Activated T-helper 17 cell treated with anti-CD3 and anti-CD28 coated beads, Interleukin-2, amount 50 U/mL, for 72 hours (primary cell): ENCODE measurements at regions not wholly inside any gene's neighbourhood (a gene's known extent, or its start where the extent isn't known, plus 50 kb on each side); places are given as distances from the start of the nearest gene placed in this dataset.
"Not testable (repeated sequence)": the region's sequence is repeated elsewhere in the genome, so short reads cannot be mapped to it uniquely, and the experiment has no call there.

Source experiments
- ATAC-seq: fragments of 150-1000 bp; cut with Tn5 transposase; replicated peaks from 2 replicates; pipeline ENCODE4 v1.10.0; 2021; ENCODE audit warnings: mild to moderate bottlenecking, moderate library complexity
- H3K27ac Mint-ChIP-seq: one replicate; pipeline ENCODE4 v1.8.0; 2022; ENCODE audit warnings: mixed read lengths
- H3K27me3 Mint-ChIP-seq: one replicate; pipeline ENCODE4 v1.8.0; 2022; ENCODE audit warnings: mixed read lengths
- H3K36me3 Mint-ChIP-seq: one replicate; pipeline ENCODE4 v1.8.0; 2022; ENCODE audit warnings: low read depth, mild to moderate bottlenecking, mixed read lengths
- H3K4me1 Mint-ChIP-seq: one replicate; pipeline ENCODE4 v1.8.0; 2022; ENCODE audit warnings: mixed read lengths
- H3K4me3 Mint-ChIP-seq: one replicate; pipeline ENCODE4 v1.8.0; 2022; ENCODE audit warnings: mild to moderate bottlenecking, mixed read lengths
- H3K9me3 Mint-ChIP-seq: one replicate; pipeline ENCODE4 v1.8.0; 2022; ENCODE audit warnings: mixed read lengths

DNA sequence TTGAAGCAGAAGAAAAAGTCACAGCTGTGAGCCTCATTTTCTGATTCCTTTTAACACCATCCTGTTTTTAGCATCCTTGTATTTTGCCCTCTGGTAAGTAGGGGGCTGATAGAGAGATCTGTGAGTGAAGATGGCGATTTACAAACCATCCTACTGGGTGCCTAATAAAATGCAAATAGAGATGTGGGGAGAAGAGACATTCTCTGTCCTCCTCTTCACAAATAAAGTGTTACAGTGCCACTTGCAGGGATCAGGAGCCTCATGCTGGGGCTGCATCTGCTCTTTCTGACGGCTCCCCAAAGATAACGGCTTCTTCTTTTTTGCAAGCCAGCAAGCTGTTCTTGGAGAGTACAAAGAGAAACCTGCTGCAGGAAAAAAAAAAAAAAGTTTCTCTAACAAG is 418.6 kb downstream of the TOX3 start:
- no peak overlapping the region for H3K27ac Mint-ChIP-seq
- H3K4me3 Mint-ChIP-seq: no peak overlapping the region
- no peak for ATAC-seq
- H3K27me3 Mint-ChIP-seq: no peaks in the 10 kb centered on the region
- H3K9me3 Mint-ChIP-seq: peaks cover 10% of the 10 kb centered on the region
- no peaks in the 10 kb centered on the region for H3K36me3 Mint-ChIP-seq
- H3K4me1 Mint-ChIP-seq: no peaks in the 10 kb centered on the region

DNA sequence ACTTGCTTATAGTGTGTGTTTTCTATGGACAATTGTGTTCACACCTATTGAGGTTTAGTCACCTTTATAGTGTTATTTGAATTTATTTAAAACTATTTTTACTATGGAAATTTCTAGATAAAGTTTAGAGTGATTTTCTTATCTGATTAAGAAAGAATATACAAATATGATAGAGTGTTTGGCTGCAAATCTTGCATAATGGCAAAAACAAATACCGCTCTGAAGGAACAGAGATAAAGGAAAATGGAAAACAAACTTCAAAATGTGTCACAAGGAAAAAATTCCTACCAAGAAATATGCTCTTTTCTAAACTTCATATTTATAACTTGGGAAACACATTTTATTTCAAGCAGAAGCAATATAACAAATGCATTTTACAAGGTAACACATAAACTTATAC is 423.1 kb downstream of the TOX3 start:
- H3K4me1 Mint-ChIP-seq: no peaks in the 10 kb centered on the region
- peaks cover 17% of the 10 kb centered on the region for H3K9me3 Mint-ChIP-seq
- H3K27me3 Mint-ChIP-seq: no peaks in the 10 kb centered on the region
- H3K4me3 Mint-ChIP-seq: no peak overlapping the region
- no peak for ATAC-seq
- no peak overlapping the region for H3K27ac Mint-ChIP-seq
- no peaks in the 10 kb centered on the region for H3K36me3 Mint-ChIP-seq

DNA sequence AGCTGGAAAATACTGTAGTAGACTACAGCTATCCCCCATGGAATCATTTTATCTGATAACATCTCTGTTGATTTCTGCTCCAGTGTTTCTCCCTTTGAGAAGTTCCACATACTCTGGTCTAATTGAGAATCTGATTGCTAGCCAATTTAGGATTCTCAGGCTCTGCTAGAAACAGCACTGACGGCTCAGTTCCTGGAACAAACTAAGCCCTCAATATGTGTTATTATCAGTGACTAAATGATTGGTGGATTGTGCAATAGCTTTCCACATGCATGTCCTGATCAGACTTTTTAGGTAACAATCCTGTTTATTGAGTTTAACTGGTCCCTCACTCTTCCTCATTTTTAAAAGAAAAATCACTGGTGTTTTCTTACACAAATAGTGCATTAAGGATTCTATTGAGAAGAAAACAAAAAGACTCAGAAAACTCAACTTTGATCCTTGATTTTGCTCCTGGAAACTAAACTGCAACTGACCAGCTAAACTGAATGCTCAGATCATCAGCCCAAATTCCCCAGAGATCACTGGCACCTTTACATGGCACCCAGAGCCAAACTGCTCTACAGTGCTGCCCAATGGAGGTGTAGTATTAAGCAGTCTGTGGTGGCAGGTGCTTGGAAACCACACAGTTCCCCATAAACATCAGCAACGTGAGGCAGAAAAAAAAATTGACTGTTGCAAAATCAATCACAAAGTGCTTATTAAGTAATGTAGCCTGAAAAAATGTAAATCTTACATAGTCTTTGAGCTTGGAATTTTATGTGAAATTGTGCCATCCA is 423.7 kb downstream of the TOX3 start:
- Mint-ChIP-seq H3K9me3 (peaks cover 17% of the 10 kb centered on the region), H3K4me3 (no peak overlapping the region), H3K4me1 (no peaks in the 10 kb centered on the region), H3K27ac (no peak overlapping the region), H3K36me3 (no peaks in the 10 kb centered on the region), H3K27me3 (no peaks in the 10 kb centered on the region)
- no peak for ATAC-seq

DNA sequence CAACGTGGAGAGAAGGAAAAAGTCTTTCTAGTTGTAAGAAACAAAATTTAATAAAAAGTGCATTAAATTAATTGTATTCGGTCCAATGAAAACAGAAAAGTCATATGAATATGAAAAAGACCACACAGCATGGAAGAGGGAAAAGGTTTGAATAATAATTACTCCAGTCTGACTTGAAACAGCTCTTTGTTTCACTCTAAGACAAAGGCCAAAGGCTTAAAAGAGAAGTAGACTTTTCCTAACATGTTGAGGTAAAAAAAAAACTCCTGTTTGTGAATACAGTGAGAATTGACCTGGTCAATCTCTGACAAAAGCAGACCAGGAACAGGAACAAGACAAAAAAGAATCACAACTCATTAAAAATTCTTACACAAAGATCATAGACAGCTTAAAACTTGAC is 429.8 kb downstream of the TOX3 start:
- Mint-ChIP-seq H3K27me3 (no peaks in the 10 kb centered on the region), H3K27ac (no peak overlapping the region)

DNA sequence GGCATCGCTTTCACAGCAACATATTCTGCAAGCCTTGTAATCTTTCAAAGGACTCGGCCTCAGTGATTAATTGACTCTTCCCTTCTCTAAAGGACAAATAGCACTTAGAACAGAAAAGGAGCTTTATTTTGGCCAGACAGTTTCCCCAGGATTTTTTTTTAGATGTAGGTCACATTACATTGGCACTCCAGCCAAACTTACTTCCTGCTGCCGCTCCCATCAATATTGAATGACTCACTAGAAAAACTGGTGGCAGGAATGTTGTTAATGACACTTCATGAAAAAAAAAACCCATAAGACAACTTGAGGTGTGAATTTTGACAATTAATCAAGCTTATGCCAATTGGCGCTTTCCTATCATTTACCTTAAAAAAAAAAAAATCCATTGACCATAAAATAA is 432.6 kb downstream of the TOX3 start:
- H3K36me3 Mint-ChIP-seq: no peaks in the 10 kb centered on the region
- ATAC-seq: no peak
- peaks cover 25% of the 10 kb centered on the region for H3K9me3 Mint-ChIP-seq
- H3K27me3 Mint-ChIP-seq: no peaks in the 10 kb centered on the region
- H3K4me1 Mint-ChIP-seq: no peaks in the 10 kb centered on the region
- H3K4me3 Mint-ChIP-seq: no peak overlapping the region
- H3K27ac Mint-ChIP-seq: no peak overlapping the region

More for the DNA sequence above, 429.8 kb downstream of the TOX3 start:
- H3K36me3 Mint-ChIP-seq: no peaks in the 10 kb centered on the region
- peaks cover 28% of the 10 kb centered on the region for H3K9me3 Mint-ChIP-seq
- no peak for ATAC-seq
- no peak overlapping the region for H3K4me3 Mint-ChIP-seq
- H3K4me1 Mint-ChIP-seq: no peaks in the 10 kb centered on the region

DNA sequence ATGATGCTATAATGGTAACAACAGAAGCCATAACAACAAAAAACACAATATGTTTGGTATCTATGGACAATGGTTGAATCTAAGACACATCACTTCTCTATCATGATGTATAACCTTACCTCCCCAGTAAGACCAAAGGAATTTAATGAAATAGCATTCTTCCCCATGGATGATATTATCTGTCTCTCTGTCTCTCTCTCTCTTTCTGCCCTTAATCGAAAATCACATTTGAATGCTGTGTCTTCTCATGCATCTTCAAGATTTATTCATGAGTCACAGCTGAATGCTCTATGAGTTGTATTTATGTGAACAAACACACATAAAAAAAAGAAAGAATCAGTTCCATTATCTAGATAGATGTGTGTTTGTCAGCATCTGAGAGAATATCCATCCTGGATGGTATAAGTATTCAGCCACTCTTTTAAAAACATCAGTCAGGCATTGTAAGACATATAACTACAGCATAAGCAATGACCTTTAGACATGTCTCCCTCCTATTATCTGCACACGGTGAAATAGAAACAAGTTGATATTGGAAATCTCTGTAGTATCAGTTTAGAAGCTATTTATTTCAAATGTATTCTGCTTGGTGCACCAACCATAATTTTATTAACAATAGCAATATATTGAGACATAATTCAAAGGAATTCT is 433.3 kb downstream of the TOX3 start:
- peaks cover 20% of the 10 kb centered on the region for H3K9me3 Mint-ChIP-seq
- no peak overlapping the region for H3K27ac Mint-ChIP-seq
- H3K36me3 Mint-ChIP-seq: no peaks in the 10 kb centered on the region
- no peaks in the 10 kb centered on the region for H3K4me1 Mint-ChIP-seq
- no peak overlapping the region for H3K4me3 Mint-ChIP-seq
- H3K27me3 Mint-ChIP-seq: no peaks in the 10 kb centered on the region
- no peak for ATAC-seq

DNA sequence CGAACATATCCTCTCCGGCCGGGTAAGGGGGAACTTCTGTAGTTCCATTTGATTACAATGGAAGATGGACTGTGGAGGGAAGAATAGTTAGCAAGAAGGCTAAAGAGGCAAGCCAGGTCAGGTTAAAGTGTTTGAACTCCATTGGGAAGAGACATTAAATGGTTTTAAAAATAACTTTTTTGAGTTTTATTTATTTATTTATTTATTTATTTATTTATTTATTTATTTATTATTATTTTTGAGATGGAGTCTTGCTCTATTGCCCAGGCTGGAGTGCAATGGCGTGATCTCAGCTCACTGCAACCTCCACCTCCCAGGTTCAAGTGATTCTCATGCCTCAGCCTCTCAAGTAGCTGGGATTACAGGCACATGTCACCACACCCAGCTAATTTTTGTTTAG is 441.9 kb downstream of the TOX3 start:
- H3K27me3 Mint-ChIP-seq, H3K4me1 Mint-ChIP-seq, H3K27ac Mint-ChIP-seq, H3K36me3 Mint-ChIP-seq, H3K4me3 Mint-ChIP-seq, ATAC-seq, H3K9me3 Mint-ChIP-seq: not testable (repeated sequence)

DNA sequence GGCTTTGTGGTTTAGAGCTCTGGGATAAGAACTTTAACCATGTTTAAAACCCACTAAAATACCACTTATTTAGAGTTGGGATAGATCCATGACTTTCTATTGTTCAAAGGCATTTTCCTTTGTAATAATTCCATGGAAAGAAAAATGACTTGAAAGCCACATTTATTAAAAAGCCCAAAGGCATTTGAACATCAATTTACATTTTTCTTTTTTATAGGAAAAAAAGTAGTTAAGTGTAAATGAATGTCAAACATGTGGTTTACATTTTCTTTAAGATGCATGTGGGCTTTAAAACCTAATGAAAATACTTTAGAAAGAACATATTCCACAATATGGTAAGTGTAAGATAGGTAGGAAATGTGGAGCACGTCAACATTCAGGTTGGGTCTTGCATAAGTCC is 443.2 kb downstream of the TOX3 start:
- H3K4me1 Mint-ChIP-seq: no peaks in the 10 kb centered on the region
- no peaks in the 10 kb centered on the region for H3K27me3 Mint-ChIP-seq
- H3K27ac Mint-ChIP-seq: no peak overlapping the region
- H3K9me3 Mint-ChIP-seq: peaks cover 9% of the 10 kb centered on the region
- H3K4me3 Mint-ChIP-seq: no peak overlapping the region
- H3K36me3 Mint-ChIP-seq: no peaks in the 10 kb centered on the region
- no peak for ATAC-seq

DNA sequence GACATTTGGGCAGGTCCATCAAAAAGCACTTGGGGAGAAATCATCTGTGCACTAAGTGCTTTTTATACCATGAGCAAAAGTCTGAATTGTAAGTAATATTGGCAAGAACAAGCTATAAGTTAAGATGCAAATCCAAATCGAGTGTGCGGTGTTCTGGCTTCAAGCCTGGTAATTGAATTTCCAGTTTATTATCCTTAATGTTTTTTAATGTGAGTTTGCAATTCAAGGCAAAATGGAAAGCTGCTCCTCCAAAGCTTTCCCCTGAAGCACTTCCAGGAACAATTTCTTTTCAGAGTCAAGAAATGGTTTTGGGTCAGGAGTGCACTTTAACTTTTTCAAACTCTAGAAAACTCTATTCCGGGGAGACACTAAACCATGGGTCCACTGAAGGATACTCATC is 445.7 kb downstream of the TOX3 start:
- H3K27me3 Mint-ChIP-seq: no peaks in the 10 kb centered on the region
- no peaks in the 10 kb centered on the region for H3K36me3 Mint-ChIP-seq
- no peak overlapping the region for H3K4me3 Mint-ChIP-seq
- no peak for ATAC-seq
- H3K4me1 Mint-ChIP-seq: no peaks in the 10 kb centered on the region
- no peak overlapping the region for H3K27ac Mint-ChIP-seq
- peaks cover 9% of the 10 kb centered on the region for H3K9me3 Mint-ChIP-seq

DNA sequence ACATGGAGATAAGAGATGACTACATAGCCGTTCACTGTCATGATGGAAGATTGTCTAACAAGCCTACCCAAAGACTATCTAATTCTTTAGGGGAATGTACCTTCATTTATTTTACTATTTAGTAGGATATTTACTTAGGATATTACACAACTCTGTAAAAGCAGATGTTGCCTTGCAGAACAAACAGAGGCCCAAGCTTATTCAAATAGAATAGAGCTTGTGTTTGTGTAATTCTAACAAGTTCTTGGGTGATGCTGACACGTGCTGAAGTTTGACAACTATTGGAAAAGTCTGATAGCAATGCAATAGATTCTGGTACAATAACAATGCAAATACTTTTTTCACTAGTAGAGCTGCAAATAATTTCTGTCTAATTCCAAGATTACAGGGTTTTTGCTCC is 447.6 kb downstream of the TOX3 start:
- H3K27ac Mint-ChIP-seq: no peak overlapping the region

DNA sequence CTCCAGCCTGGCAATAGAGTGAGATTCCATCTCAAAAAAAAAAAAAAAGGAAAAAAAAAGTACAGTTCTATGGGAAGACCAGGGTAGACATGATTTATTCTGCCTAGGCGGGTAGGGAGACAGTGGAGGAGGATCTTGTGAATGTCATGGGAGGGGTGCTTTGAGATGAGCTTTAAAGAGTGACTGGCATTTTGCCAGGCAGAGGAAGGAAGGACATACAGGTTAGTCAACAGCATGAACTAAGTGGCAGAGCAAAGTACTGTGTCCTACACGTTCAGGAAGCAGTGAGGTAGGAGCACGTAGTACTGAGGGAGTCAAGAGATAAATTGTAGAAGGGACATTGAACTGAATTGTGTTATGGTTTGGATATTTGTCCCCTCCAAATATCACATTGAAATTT is 451.5 kb downstream of the TOX3 start:
- Mint-ChIP-seq H3K9me3 (peaks cover 8% of the 10 kb centered on the region), H3K36me3 (no peaks in the 10 kb centered on the region), H3K27me3 (no peaks in the 10 kb centered on the region), H3K4me3 (no peak overlapping the region), H3K27ac (no peak overlapping the region), H3K4me1 (no peaks in the 10 kb centered on the region)
- ATAC-seq: no peak

More for the DNA sequence above, 447.6 kb downstream of the TOX3 start:
- no peak for ATAC-seq
- no peak overlapping the region for H3K4me3 Mint-ChIP-seq
- H3K27me3 Mint-ChIP-seq: no peaks in the 10 kb centered on the region
- no peaks in the 10 kb centered on the region for H3K36me3 Mint-ChIP-seq
- no peaks in the 10 kb centered on the region for H3K4me1 Mint-ChIP-seq
- H3K9me3 Mint-ChIP-seq: peaks cover 12% of the 10 kb centered on the region

DNA sequence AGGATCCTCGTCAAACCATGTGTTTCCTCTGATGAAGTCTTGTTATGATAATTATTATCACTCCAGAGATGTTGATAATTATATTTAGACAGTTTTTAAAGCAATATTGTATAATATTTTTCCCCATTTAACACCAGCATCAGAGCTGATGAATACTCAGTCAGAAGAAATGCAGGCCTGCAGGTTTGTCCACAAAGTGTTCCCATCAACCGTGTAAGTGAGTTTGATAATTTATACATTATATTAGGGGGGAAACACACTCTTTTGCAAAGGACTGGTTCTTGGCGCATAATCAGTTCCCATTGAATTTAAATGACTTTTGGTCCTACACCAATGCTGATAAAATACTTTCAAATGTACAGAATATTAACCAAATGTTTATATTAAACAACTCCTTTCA is 454.8 kb downstream of the TOX3 start:
- Mint-ChIP-seq H3K36me3 (no peaks in the 10 kb centered on the region), H3K27me3 (no peaks in the 10 kb centered on the region), H3K4me1 (no peaks in the 10 kb centered on the region), H3K9me3 (peaks cover 8% of the 10 kb centered on the region), H3K4me3 (no peak overlapping the region), H3K27ac (no peak overlapping the region)
- no peak for ATAC-seq

DNA sequence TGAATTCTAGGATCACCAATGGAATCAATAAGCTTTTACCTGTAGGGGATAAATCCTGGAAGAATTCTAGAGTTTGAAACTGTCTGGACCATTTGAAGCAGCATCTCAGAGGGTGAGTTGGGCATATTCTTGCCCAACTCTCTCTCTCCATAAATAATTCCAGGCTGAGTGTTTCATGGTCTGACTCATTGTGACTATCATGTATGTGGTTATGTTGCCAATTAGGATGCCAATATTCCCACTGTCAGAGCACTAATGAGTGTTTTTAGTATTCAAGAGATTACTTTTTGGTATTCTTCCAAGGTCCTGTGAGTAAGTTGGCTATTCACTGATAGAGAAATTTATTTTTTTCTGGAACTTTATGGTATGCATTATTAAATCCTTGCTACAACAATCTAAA is 456.9 kb downstream of the TOX3 start:
- H3K4me1 Mint-ChIP-seq: no peaks in the 10 kb centered on the region
- H3K9me3 Mint-ChIP-seq: peaks cover 8% of the 10 kb centered on the region
- no peak overlapping the region for H3K27ac Mint-ChIP-seq
- H3K36me3 Mint-ChIP-seq: no peaks in the 10 kb centered on the region
- ATAC-seq: no peak
- no peak overlapping the region for H3K4me3 Mint-ChIP-seq
- no peaks in the 10 kb centered on the region for H3K27me3 Mint-ChIP-seq

DNA sequence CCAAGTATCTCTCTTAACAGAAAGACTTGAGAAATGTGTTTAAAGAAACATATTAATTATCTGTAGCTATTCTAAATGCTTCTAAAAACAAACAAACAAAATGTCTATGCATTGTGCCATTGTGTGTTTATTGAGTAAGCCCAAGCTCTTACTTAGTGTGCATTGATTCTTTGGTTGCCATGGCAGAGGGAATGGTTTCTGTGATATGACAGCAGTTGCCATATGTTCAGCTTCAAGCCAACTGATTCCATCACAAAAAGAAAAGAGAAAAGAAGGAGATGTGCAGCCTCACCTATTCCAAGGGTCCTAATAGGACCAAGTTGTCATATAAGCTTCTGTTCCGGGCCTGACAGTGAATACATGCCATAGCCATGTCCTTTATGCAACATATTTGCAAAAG is 457.5 kb downstream of the TOX3 start:
- Mint-ChIP-seq H3K4me3 (no peak overlapping the region), H3K27ac (no peak overlapping the region), H3K9me3 (peaks cover 9% of the 10 kb centered on the region), H3K36me3 (no peaks in the 10 kb centered on the region), H3K4me1 (no peaks in the 10 kb centered on the region), H3K27me3 (no peaks in the 10 kb centered on the region)
- no peak for ATAC-seq

DNA sequence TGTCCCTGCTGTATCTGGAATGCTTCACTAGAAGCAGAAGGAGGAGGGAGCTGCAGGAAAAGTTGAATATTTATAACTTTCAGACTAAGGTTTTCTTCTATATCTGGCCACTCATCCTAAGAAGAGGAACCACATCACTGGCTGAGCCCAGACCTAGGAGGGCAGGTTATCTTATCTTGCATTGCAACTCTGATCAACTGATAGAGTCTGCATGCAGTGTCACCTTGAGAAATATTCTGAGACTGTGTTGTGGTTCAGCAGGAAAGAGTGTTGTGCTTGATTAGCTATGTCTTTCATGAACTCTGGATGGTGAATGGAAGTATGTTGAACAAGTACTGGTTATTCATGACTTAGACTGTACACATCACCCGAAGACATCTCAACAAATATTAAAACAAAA is 460.0 kb downstream of the TOX3 start:
- Mint-ChIP-seq H3K36me3 (no peaks in the 10 kb centered on the region), H3K27ac (no peak overlapping the region), H3K4me3 (no peak overlapping the region), H3K4me1 (no peaks in the 10 kb centered on the region), H3K9me3 (peaks cover 8% of the 10 kb centered on the region), H3K27me3 (no peaks in the 10 kb centered on the region)
- no peak for ATAC-seq
